ENCODE measurements at regions not wholly inside any gene's neighbourhood (a gene's known extent, or its start where the extent isn't known, plus 50 kb on each side); places are given as distances from the start of the nearest gene placed in this dataset.
"Not testable (repeated sequence)": the region's sequence is repeated elsewhere in the genome, so short reads cannot be mapped to it uniquely, and the experiment has no call there.

DNA sequence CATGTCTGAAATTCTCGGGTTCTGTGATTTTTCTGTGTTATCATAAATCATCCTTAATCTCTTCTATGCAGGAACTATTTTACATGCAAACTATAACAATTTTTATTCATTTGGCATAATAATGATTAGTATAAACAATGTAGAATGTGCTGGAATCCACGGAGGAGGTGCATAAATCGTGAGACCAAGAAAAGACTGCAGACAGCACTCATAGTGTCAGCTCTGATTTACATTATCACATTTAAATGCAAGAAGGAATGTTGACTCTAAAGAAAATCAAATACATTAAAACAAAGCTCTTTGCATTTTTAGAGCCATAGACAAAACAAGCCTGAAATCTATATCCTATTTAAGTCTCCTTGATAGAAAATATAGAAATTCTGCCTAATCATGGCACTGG, 501.7 kb upstream of the STXBP6 start:
- DNase-seq (ENCODE audit: low read depth in 2 of 2) = no peak

DNA sequence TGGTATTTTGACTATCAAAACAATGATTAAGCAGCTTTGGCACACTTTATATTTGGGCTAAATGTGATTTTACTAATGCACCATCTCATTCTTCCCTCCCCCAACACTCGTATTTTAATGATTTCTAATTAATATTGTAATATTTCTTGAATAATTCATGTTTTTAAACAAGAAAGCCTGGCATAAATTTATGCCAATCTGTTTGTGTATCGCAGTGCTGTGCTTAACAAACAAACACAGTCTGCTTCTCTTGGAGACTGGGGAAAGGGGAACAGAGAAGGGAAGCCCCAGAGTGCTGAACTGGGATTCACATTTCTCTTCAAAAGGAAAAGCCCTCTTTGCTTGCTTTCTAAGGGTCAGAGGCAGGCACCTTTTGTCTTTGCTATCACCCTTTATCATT, 496.9 kb upstream of the STXBP6 start:
- DNase-seq (ENCODE audit: low read depth in 2 of 2) = no peak

DNA sequence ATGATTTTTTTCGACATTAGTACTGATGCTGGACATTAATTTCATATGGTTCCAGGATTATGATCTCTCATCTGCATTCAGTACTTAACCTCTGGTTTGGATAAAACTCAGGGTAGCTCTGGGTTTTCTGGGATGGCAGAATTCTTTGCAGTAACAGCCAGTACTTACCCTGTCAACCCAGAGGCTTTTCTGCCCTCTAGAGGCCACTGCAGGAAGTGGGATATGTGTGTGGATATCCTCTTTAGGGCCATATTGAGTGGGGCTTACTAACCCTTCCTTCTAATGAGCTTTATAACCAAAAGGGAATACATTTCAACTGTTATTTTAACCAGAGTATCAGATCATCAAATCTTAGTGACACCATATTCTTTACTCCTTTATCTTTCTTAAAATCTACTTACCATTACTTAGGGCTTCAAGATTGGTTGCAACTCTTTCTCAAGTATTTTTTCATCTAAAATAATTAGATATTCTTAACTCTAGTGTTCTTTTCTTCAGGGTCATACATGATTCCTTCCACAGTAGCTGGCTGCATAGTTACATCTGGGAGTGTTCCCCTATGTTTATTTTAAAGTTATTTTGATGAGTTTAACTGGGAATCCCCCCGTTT, 488.0 kb upstream of the STXBP6 start:
- DNase-seq (ENCODE audit: low read depth in 2 of 2) = no peak

DNA sequence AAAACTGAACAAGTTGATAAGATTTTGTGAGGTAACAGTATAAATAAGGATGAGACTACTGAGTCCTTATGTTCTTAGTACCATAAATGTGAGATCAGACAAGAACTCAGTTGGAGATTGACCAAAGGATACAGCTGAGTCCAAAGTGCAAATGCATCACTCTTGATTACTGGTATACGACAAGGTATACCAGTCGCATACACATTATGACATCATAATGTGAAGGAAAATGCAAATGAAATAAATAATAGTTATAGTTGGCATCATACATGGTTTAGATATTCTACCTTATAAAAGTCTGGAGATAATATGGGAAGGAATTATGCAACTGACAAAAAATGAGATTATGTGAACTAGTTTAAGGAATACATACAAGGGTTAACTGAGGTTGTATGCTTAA, 476.3 kb upstream of the STXBP6 start:
- DNase-seq (ENCODE audit: low read depth in 2 of 2) = no peak

DNA sequence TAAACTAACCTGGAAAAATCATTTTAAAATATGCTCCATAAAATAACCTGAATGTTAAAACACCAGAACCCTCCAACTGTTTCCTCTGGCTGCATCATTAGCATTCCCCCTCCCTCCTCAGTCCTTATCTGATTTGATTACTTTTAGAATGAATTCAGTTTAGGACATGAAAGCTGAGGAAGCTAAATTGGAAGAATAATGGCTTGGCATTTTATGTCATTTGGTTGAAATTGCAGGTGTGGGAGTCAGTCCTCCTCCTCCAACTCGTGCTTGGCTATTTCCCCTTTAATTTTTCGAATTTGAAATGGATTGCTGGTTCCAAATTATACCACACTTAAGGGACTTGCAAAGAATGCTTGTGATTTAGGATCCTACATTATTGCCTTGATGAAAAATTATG, 473.0 kb upstream of the STXBP6 start:
- no peak for DNase-seq (ENCODE audit: low read depth in 2 of 2)

DNA sequence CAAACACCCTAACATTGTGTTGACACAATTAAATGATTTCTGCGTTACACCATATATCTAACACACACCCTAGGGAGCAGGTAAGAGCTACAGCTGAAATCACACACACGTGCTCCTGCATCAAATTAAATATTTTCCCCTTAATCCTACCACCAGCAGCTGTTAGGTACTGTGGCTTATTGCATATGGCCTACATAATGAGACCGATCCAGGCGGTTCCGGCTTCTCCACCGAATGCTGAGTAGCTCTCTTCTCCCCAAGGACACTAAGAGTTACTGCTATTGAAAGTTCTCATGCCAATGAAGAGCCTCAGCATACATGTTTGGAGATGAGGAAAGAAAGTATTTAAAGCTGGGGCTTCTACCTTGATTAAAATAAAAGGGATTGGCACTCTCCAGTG, 472.2 kb upstream of the STXBP6 start:
- no peak for DNase-seq (ENCODE audit: low read depth in 2 of 2)

DNA sequence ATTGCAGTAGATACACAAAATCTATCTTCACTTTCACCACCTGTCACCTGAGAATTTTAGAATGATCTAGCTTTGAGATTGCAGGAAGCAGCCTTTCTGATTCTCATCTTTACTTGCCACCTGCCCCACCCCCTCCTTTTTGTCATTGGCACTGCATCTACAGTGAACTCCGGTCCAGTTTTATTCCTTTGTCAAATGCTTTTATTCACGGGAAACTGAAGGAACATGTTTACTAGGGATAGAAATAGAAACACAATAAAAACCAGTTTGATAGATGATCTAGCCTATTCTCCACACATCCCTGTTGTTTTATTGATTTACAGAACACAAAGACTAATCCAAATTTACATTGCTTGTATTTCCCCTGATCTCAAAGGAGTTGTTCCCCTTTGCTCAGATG, 471.7 kb upstream of the STXBP6 start:
- DNase-seq (ENCODE audit: low read depth in 2 of 2) = no peak

DNA sequence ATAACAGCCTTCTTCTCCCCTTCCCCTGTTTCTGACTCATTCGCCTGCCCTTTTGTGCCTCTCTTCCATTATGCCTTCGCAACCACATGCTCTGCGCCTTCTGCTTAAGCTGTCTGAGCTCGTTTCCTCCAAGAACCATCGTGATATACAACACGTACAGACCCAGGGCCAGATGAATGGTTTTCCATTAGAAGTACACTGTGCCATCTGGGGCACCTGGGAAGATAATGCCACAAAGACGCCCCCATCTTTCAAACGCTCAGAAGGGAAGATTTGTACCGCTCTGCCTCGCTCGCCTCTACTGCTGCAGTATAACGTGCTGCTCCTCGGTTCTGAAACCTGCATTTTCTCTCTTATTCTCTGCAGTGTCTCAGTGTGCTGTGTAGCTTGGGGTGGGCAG, 470.9 kb upstream of the STXBP6 start:
- no peak for DNase-seq (ENCODE audit: low read depth in 2 of 2)

DNA sequence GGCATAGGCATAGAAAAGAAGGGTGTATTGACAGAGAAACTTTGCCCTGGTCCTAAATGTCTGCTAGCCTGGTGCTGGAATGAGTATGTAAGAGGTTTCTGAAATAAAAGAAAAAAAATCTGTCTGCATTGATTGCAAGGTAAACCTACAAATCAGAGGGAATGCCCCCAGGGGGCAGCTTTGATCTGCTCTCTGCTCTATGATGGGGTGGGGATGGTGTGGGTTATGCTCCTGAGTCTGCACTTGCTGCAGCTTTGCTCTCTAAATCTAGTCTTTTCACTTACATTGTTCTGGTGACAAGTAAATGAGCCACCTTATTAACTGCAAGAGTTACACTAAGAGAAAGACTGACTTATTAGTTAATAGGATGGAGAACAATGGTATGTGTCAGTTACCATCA, 468.4 kb upstream of the STXBP6 start:
- no peak for DNase-seq (ENCODE audit: low read depth in 2 of 2)

DNA sequence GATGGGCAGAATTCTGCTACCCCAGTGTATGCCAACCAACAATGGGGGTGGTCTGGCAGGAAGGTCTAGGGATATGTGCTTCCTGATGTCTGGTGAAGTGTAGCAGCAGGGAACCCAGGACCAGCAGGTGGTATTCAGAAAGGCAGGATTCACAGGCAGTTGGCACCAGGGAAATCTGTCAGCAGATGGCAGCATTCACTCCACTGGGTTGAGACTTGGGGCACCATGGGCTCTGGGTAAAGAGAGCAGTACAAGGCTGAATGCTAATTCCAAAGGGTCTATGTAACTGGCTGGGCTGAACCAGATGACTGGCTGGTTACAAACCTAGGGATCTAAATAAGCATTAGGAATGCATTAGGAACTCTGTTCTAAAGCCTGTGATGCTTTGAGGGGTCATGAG, 466.9 kb upstream of the STXBP6 start:
- DNase-seq (ENCODE audit: low read depth in 2 of 2) = no peak

DNA sequence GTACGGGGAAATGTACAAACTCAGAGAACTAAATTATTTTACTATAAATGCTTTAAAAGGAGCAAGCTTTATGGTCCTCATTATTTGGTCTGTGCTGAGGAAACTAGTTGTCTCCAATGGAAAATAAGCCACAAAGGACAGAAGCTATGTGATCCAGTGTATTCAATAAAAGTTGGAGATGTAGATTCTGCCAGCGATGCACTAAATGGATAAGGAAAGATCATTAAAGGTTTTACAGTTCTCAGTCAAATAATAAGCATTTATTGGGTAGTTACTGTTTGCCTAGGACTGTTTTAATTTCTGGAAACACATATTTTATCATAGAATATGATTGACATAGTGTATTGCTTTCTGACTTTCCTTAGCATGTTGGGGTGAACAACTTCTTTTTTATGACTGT, 458.9 kb upstream of the STXBP6 start:
- DNase-seq (ENCODE audit: low read depth in 2 of 2) = no peak

DNA sequence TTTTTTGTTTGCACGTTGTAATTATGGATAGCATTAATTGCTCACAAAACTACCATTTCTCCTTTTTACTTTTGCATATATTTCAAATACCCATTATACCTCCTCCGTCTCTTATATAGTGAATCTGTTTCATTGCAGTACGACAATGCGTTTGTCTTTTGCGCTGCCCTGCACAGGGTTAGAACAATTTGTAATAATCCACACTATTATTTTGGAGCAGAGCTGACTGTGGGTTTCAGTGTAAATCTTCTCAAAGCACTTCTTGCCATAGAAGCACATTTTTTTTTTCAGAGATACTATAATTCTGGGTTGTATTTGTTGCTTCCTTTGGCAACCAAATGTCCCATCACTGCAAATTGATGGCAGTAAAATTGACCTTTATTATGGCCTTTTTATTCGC, 451.8 kb upstream of the STXBP6 start:
- no peak for DNase-seq (ENCODE audit: low read depth in 2 of 2)

DNA sequence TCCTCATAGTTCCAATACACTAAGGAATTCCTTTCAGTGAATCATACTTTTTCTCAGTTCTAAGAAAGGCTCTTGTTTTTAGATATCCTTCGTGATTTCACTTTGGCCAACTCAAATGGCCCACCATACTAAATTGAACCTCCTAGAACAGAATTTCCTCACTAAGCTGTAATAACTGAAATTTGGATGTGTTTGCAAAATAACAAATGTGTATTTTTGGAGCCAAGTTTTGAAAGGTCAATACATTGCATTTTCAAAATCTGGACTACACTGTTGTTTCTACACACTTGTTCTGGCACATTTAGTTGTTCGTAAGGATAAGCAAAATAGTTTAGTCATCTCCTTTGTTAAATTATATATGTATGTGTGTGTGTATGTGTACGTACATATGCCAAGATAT, 439.0 kb upstream of the STXBP6 start:
- DNase-seq (ENCODE audit: low read depth in 2 of 2) = no peak

DNA sequence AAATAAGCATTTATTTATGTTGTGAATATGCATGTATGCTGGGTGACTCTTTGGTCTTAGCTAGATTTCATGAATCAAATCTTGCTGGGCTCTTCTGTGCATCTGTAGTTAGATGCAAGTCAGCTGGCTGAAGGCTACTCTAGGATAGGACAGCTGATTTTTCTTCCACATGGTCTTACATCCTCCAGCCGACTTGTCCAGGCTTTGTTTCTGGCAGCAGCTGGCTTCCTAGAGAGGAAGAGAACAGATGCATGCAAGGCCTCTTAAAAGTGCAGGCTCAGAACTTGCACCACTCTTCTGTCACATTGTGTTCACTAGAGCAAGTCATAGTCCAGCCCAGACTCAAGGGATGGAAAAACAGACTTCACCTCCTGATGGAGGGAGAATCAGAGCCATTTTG, 435.4 kb upstream of the STXBP6 start:
- no peak for DNase-seq (ENCODE audit: low read depth in 2 of 2)

DNA sequence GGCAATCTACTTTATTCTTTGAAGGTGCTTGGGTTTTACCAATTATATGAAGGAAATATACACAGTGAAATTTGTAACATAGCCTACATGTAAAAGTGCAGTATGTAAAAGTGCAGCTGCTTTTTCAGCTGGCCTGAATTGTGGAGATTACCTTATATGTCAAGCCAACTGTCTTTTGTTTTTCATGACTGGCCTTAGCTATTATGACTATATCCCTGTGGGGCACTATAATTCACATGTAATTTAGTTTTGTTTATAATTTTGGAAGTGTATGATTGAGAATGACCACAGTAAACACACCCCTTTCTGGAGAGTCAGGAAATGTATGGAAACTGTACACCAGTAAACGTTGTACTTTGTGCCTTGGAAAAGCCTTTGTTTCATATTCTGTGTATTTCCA, 435.0 kb upstream of the STXBP6 start:
- no peak for DNase-seq (ENCODE audit: low read depth in 2 of 2)

DNA sequence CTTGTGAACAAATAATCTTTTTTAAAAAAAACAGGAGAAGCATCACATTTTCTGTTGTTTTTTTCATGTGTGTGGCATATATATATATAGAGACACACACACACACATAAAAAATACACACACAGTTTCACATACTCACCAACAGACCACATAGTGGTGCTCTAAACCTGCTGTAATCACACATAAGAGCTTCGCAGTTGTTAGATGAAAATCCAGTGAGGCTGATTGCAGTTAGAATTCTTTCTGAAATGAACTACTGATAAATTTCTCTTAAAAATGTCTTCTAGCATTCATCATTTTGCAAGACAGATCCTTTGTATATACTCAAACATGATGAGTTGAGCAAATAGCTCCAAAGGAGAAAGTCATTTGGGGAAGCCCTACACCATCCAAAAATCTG, 434.3 kb upstream of the STXBP6 start:
- DNase-seq (ENCODE audit: low read depth in 2 of 2) = no peak

DNA sequence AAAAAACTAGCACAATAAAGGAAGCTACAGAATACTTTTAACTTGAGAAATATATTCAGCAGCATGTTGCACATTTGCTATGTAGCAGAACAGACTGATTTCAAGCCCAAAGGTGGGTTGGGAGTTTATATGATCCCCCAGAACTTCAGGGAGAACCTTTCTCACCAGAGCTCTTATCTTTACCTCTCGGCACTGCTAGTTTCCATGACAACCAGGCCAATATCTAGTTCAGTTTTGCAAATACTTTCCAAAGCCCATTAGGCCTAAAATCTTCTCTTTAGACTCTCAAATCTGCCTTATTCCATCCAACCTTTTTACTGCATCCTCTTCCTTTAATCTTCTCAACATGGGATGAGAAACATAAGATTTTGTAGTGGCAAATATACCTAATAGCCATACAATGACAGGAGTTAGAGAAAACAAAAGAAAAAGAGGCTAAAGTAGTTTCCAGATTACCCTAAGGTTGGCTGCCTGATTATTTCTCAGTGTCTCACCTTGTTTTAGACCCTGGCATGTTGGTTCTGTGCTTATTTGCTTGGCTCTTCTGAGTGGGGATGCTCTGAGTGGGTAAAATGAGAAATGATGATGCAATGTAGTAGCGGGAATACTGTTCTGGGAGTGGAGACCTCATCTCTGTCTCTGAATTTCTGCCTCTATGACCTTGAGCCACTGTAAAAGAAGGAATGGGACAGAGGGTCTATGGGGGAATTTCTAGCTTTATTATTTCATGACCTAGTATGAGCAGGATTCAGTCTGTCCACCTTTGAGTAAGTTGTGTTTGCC, 427.6 kb upstream of the STXBP6 start:
- DNase-seq (ENCODE audit: low read depth in 2 of 2) = no peak

DNA sequence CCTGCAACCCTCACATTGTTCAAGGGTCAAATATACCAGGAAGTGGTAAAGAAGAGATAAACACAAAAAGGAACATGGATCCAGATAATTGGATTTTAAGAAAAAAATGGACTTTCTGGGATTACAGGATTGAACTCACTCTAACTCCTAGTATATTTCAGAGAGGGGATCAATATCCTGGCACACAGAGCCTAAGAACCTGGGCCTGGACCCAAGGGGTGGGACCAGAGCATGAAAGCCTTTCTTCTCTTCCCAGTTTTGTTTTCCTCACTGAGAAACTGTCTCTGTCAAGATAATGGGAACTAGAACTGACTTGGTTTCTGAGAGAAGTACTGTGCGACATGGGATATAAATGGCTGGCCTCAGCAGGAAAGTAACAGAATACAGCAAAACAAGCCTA, 422.8 kb upstream of the STXBP6 start:
- no peak for DNase-seq (ENCODE audit: low read depth in 2 of 2)

DNA sequence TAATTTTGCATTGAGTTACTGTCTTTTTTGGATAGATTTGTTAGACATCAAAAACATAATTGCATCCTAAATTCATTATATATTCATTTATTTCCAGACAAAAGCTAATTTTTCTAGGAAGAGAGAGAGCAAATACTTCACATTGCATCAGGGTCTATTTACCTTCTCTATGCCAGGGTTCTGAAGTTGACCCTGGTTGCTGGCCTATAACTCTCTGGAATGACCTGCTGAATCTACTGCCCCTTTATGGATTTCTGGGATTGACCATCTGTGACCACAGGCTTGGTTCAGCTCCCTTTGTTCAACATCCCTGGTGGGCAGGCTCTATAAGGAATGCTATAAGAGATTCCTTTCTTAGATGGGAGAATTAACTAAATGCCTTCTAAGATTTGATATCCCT, 414.8 kb upstream of the STXBP6 start:
- no peak for DNase-seq (ENCODE audit: low read depth in 2 of 2)

DNA sequence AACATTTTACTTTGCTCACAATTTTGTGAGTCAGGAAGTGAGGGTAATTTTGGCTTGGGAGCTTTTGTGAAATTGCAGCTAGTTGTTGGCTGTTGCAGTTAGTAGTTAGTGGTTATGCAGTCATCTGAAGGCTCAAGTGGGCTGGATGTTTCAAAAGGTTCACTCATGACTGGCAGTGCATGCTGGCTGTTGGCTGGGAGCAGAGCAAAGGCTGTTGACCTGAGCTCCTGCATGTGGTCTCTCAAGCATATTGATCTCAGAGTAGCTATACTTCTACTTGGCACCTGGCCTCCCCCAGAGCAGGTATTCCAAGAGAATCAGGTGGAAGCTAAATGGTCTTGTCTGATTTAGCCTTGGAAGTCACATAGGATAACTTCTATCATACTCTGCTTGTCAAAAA, 414.1 kb upstream of the STXBP6 start:
- DNase-seq (ENCODE audit: low read depth in 2 of 2) = no peak

DNA sequence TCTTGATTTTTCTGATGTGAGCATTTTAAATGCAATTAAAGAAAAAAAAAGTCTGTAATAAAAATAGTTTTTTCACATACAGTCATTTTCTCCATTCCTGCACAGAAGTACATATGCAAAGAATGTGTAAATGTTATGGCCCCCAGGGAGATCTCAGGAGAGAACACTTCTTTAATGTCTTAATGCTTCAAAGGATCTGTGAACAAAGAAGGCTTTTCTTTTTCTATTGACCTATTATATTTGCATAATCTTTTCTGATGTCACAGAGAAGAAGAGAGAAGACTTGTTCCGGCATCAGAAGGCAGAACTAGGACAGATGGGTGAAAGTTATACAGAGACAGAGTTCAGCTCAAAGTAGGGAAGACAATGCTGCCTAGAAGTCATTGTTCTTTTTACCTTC, 413.5 kb upstream of the STXBP6 start:
- no peak for DNase-seq (ENCODE audit: low read depth in 2 of 2)

DNA sequence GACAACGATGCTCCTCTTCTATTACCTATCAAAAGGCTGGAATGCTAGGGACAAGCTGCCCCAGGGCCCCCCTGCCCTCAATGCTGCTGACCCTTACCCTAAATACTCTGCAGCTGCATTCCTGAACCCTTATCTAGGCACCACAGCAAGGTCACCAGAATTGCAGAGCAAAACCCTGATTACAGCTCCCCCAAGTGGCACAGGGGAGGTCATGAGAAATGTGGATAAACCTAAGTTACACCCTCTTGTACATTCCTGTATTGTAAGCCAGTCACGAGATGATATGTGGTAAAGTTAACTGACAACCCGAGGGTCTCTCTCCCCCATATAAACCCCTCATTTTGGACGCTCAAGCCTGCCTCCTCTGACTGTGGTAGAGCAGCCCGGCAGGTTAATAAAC, 411.8 kb upstream of the STXBP6 start:
- no peak for DNase-seq (ENCODE audit: low read depth in 2 of 2)

DNA sequence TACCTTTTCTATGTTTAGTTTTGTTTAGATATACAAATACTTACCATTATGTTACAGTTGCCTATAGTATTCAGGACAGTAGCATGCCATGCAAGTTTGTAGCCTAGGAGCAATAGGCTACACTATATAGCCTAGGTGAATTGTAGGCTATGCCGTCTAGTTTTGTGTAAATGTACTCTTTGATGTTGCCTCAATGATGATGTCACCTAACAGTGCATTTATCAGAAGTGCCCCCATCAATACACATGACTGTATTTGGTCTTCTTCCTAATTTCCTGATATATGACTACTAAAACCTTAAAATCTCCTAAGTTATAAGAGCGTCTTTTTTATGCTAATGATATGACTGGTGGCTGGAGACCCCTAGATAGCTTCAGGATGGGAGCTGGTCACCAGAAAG, 394.4 kb upstream of the STXBP6 start:
- no peak for DNase-seq (ENCODE audit: low read depth in 2 of 2)

DNA sequence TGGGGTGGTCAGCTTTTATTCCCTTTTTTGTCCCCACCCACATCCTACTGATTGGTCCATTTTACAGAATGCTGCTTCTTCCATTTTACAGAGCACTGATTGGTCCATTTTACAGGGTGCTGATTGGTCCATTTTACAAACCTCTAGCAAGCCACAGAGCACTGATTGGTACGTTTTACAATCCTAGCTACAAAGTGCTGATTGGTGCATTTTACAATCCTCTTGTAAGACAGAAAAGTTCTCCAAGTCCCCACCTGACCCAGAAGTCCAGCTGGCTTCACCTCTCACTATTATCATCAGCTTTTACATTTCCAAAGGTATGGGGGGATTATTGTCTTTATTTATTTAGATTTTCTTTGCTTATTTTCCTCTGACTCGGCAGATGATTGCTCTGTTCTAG, 390.4 kb upstream of the STXBP6 start:
- not testable (repeated sequence) for DNase-seq (ENCODE audit: low read depth in 2 of 2)

Measured in stimulated activated CD4-positive, alpha-beta T cell treated with anti-CD3 and anti-CD28 coated beads, Interleukin-1b, Interleukin-23, amount 100 ng/mL, for 4 hours (primary cell).